HCT116 (cell line): ENCODE measurements at regions not wholly inside any gene's neighbourhood (a gene's known extent, or its start where the extent isn't known, plus 50 kb on each side); places are given as distances from the start of the nearest gene placed in this dataset.

Experiments used
- ATAC-seq: fragments of 200-7000 bp; cut with Tn5 transposase; 2 replicates; pipeline ENCODE4 v1.9.1; 2020; ENCODE audit warnings: mild to moderate bottlenecking, moderate library complexity
- BruUV-seq: library from RNA; stranded (reverse); fragments of 400-500 nt; replicated peaks from 2 replicates; lab custom pipeline; 2021; lab: Mats Ljungman, UMichigan
- CTCF ChIA-PET: fragments of 300-600 bp; sonication (Branson Sonifier 250); formaldehyde crosslinking; loops from one replicate; lab custom pipeline; 2021; ENCODE audit warnings: antibody characterized with exemption; lab: Charles Lee
- POLR2A ChIA-PET: fragments of 300-600, 350-600 bp; sonication (Branson Sonifier 250); formaldehyde crosslinking; loops from one replicate; lab custom pipeline; 2021; ENCODE audit warnings: antibody characterized with exemption; lab: Charles Lee
- RAD21 ChIA-PET, 2 experiments: fragments of 300-600 bp; sonication (Branson Sonifier 250); formaldehyde crosslinking; loops; one replicate each; lab custom pipeline; 2023; ENCODE audit warnings: low total read pairs in 2 of 2; ENCODE audit not compliant: uncharacterized antibody in 2 of 2, unreplicated experiment in 2 of 2, low non-redundant PET in 1 of 2; lab: Charles Lee
- DNase-seq: peaks from one replicate; pipeline ENCODE4 v3.0.0-alpha.2; 2010; ENCODE audit warnings: low read depth, low spot score
- H2AFZ ChIP-seq: fragments of 200-600 bp; shearing (Covaris generic), sonication (generic); 2 replicates; pipeline ENCODE4 v1.6.1; 2017; ENCODE audit warnings: low read depth, mixed run types, mixed read lengths, antibody characterized with exemption, low read length; ENCODE audit not compliant: poor library complexity, severe bottlenecking
- H3K27ac ChIP-seq: 2 replicates; pipeline ENCODE4 v1.5.1; 2012; ENCODE audit warnings: low read depth, low read length
- H3K27me3 ChIP-seq: fragments of 200-600 bp; sonication (generic); 2 replicates; pipeline ENCODE4 v1.6.1; 2016; ENCODE audit warnings: mixed run types, low read length, mixed read lengths; ENCODE audit not compliant: insufficient read depth
- H3K36me3 ChIP-seq, 2 experiments: fragments of 200-500 bp in 1 of 2; fragments of 200-600 bp in 1 of 2; sonication (Bioruptor generic) in 1 of 2; sonication (generic) in 1 of 2; 2 replicates each; pipeline versions ENCODE4 v1.5.1 to v1.6.1; 2014 to 2016; ENCODE audit warnings: low read length in 2 of 2, inconsistent platforms in 1 of 2, mixed read lengths in 1 of 2, mixed run types in 1 of 2; ENCODE audit not compliant: insufficient read depth in 2 of 2, control insufficient read depth in 1 of 2
- H3K4me1 ChIP-seq, 2 experiments: fragments of 200-600 bp in 1 of 2; sonication (generic) in 1 of 2; 2 replicates each; pipeline versions ENCODE4 v1.5.1 to v1.6.1; 2012 to 2017; ENCODE audit warnings: low read length in 2 of 2, inconsistent platforms in 1 of 2, mild to moderate bottlenecking in 1 of 2, mixed read lengths in 1 of 2, mixed run types in 1 of 2, moderate library complexity in 1 of 2; ENCODE audit not compliant: insufficient read depth in 2 of 2, control insufficient read depth in 1 of 2
- H3K4me2 ChIP-seq: fragments of 200-600 bp; sonication (generic); 2 replicates; pipeline ENCODE4 v1.6.1; 2017; ENCODE audit warnings: mixed run types, low read length, mixed read lengths
- H3K4me3 ChIP-seq, 2 experiments: fragments of 200-600 bp in 1 of 2; sonication (generic) in 1 of 2; replicated peaks in 1 of 2; 2 replicates each; pipeline ENCODE4 v1.5.1; 2011 to 2016; ENCODE audit warnings: low read length in 2 of 2, control low read depth in 1 of 2, low read depth in 1 of 2, mild to moderate bottlenecking in 1 of 2, mixed read lengths in 1 of 2, mixed run types in 1 of 2
- H3K79me2 ChIP-seq: fragments of 200-600 bp; sonication (generic); 2 replicates; pipeline ENCODE4 v1.6.1; 2017; ENCODE audit warnings: mild to moderate bottlenecking, mixed run types, low read length, moderate library complexity, mixed read lengths; ENCODE audit not compliant: insufficient read depth
- H3K9ac ChIP-seq: fragments of 200-600 bp; sonication (generic); 2 replicates; pipeline ENCODE4 v1.6.1; 2016; ENCODE audit warnings: low read length, mixed read lengths
- H3K9me2 ChIP-seq: fragments of 200-600 bp; sonication (generic), shearing (Covaris generic); 2 replicates; pipeline ENCODE4 v1.6.1; 2017; ENCODE audit warnings: mixed run types, mild to moderate bottlenecking, moderate library complexity; ENCODE audit not compliant: insufficient read depth
- H3K9me3 ChIP-seq, 2 experiments: fragments of 200-500 bp in 1 of 2; fragments of 200-600 bp in 1 of 2; sonication (Bioruptor generic) in 1 of 2; sonication (generic) in 1 of 2; 2 replicates each; pipeline ENCODE4 v1.6.1; 2014 to 2017; ENCODE audit warnings: low read length in 2 of 2, mixed read lengths in 2 of 2, inconsistent platforms in 1 of 2, low read depth in 1 of 2, mild to moderate bottlenecking in 1 of 2, mixed run types in 1 of 2, moderate library complexity in 1 of 2; ENCODE audit not compliant: control insufficient read depth in 1 of 2, insufficient read depth in 1 of 2
- H4K20me1 ChIP-seq: fragments of 200-600 bp; sonication (generic), shearing (Covaris generic); 2 replicates; pipeline ENCODE4 v1.6.1; 2017; ENCODE audit warnings: mixed run types, mild to moderate bottlenecking, moderate library complexity; ENCODE audit not compliant: insufficient read depth
- ATF3 ChIP-seq: IDR thresholded peaks from 2 replicates; pipeline ENCODE4 v1.6.1; 2012
- CBX3 ChIP-seq: IDR thresholded peaks from 2 replicates; pipeline ENCODE4 v1.6.1; 2012; ENCODE audit warnings: low read depth
- CEBPB ChIP-seq: IDR thresholded peaks from 2 replicates; pipeline ENCODE4 v1.6.1; 2012; ENCODE audit warnings: low read depth
- CTCF ChIP-seq, 3 experiments: fragments of 200-600 bp in 1 of 3; sonication (generic) in 1 of 3; IDR thresholded peaks in 2 of 3; conservative IDR thresholded peaks in 1 of 3; 2 replicates each; pipeline ENCODE4 v1.5.1; 2012 to 2017; ENCODE audit warnings: low read depth in 2 of 3, low read length in 2 of 3, antibody characterized with exemption in 1 of 3, borderline replicate concordance in 1 of 3, control low read depth in 1 of 3, mild to moderate bottlenecking in 1 of 3, mixed read lengths in 1 of 3, mixed run types in 1 of 3, moderate library complexity in 1 of 3; ENCODE audit not compliant: insufficient read depth in 1 of 3
- EGR1 ChIP-seq: IDR thresholded peaks from 2 replicates; pipeline ENCODE4 v1.6.1; 2012; ENCODE audit warnings: low read depth
- EZH2 ChIP-seq: fragments of 200-600 bp; sonication (generic); IDR thresholded peaks from 2 replicates; pipeline ENCODE4 v1.6.1; 2017; ENCODE audit warnings: antibody characterized with exemption, mixed run types
- FOSL1 ChIP-seq: IDR thresholded peaks from 2 replicates; pipeline ENCODE4 v1.6.1; 2012; ENCODE audit warnings: low read depth
- JUND ChIP-seq: IDR thresholded peaks from 2 replicates; pipeline ENCODE4 v1.6.1; 2012
- MAX ChIP-seq: IDR thresholded peaks from 2 replicates; pipeline ENCODE4 v1.6.1; 2012
- POLR2A ChIP-seq: IDR thresholded peaks from 2 replicates; pipeline ENCODE4 v1.7.0; 2011; ENCODE audit warnings: borderline replicate concordance; ENCODE audit not compliant: insufficient read depth, insufficient read length; ENCODE audit errors: extremely low read depth
- POLR2AphosphoS5 ChIP-seq: IDR thresholded peaks from 2 replicates; pipeline ENCODE4 v1.6.1; 2011; ENCODE audit warnings: mild to moderate bottlenecking, low read depth, low read length, moderate library complexity
- RAD21 ChIP-seq: IDR thresholded peaks from 2 replicates; pipeline ENCODE4 v1.6.1; 2012; ENCODE audit warnings: low read depth, mild to moderate bottlenecking
- REST ChIP-seq: IDR thresholded peaks from 2 replicates; pipeline ENCODE4 v1.6.1; 2012; ENCODE audit warnings: low read depth
- SP1 ChIP-seq: IDR thresholded peaks from 2 replicates; pipeline ENCODE4 v1.6.1; 2012; ENCODE audit warnings: low read depth
- SRF ChIP-seq: IDR thresholded peaks from 2 replicates; pipeline ENCODE4 v1.6.1; 2012; ENCODE audit warnings: low read depth
- TCF7L2 ChIP-seq: IDR thresholded peaks from 2 replicates; pipeline ENCODE4 v1.7.0; 2011; ENCODE audit warnings: borderline replicate concordance, inconsistent platforms; ENCODE audit not compliant: insufficient read depth, insufficient read length; ENCODE audit errors: extremely low read depth
- YY1 ChIP-seq: IDR thresholded peaks from 2 replicates; pipeline ENCODE4 v1.6.1; 2011; ENCODE audit warnings: low read length, low read depth, moderate library complexity, mild to moderate bottlenecking; ENCODE audit not compliant: insufficient replicate concordance; ENCODE audit errors: extremely low read depth
- ZBTB33 ChIP-seq: IDR thresholded peaks from 2 replicates; pipeline ENCODE4 v1.6.1; 2011; ENCODE audit warnings: mild to moderate bottlenecking, low read length, moderate library complexity; ENCODE audit not compliant: insufficient replicate concordance; ENCODE audit errors: extremely low read depth
- ZNF274 ChIP-seq: fragments of 200-500 bp; sonication (Bioruptor generic); IDR thresholded peaks from 2 replicates; pipeline ENCODE4 v1.6.1; 2014; ENCODE audit warnings: mild to moderate bottlenecking, low read depth, low read length, inconsistent platforms
- intact Hi-C: fragments of 100-400 bp; cut with micrococcal nuclease; formaldehyde crosslinking; loops from 2 replicates; pipeline ENCODE4 v1.10.0; 2022

- ChIA-PET RAD21 (no interaction called here), CTCF (no interaction called here), POLR2A (no interaction called here)
- no peak for DNase-seq
- H3K9ac ChIP-seq, result no peak overlapping the region
- no peaks in the 10 kb centered on the region for H3K27me3 ChIP-seq
- no peaks in the 10 kb centered on the region for H3K79me2 ChIP-seq
- H3K9me2 ChIP-seq, result no peaks in the 10 kb centered on the region
- H4K20me1 ChIP-seq, result no peaks in the 10 kb centered on the region
- H3K9me3 ChIP-seq, result no peaks in the 10 kb centered on the region
- no peak for ATAC-seq
- H3K27ac ChIP-seq, result no peak overlapping the region
- no peaks in the 10 kb centered on the region for H3K4me1 ChIP-seq
- BruUV-seq, result no TSS peak
- no peaks in the 10 kb centered on the region for H3K36me3 ChIP-seq
- H3K4me3 ChIP-seq, result no peak overlapping the region
- TF ChIP-seq ZBTB33 (no peak), RAD21 (no peak), POLR2AphosphoS5 (no peak), YY1 (no peak), EGR1 (no peak), ZNF274 (no peak), EZH2 (no peak), SRF (no peak), FOSL1 (no peak), JUND (no peak), REST (no peak), TCF7L2 (no peak), CTCF (IDR thresholded peaks at IDR 0.05 in 2 of 3, conservative IDR thresholded peaks at IDR 0.05 in 1 of 3; ENCODE audit: borderline replicate concordance in 1 of 3, insufficient read depth in 1 of 3, low read depth in 2 of 3, low read length in 2 of 3) (no peak), CEBPB (no peak), ATF3 (no peak), POLR2A (no peak), CBX3 (no peak), SP1 (no peak), MAX (no peak)
- H2AFZ ChIP-seq, result no peak overlapping the region
- no peak overlapping the region for H3K4me2 ChIP-seq
- intact Hi-C loops, result no loop called here
Measured at GRCh38 chr18:13993730-13994129, 78.4 kb upstream of the MC2R start.
